VCaP (cell line): ENCODE measurements at regions not wholly inside any gene's neighbourhood (a gene's known extent, or its start where the extent isn't known, plus 50 kb on each side); places are given as distances from the start of the nearest gene placed in this dataset.

Source experiments
- H3K27ac ChIP-seq: fragments of 450-650 bp; 2 replicates; pipeline ENCODE4 v1.5.1; 2017
- CTCF ChIP-seq: fragments of 450-650 bp; conservative IDR thresholded peaks from 2 replicates; pipeline ENCODE4 v1.5.1; 2017; ENCODE audit warnings: mild to moderate bottlenecking, moderate library complexity

GRCh38 chr4:121239951-121240350 lies 75.8 kb upstream of the TNIP3 start:
- TF ChIP-seq CTCF: no peak
- H3K27ac ChIP-seq: no peak overlapping the region

DNA sequence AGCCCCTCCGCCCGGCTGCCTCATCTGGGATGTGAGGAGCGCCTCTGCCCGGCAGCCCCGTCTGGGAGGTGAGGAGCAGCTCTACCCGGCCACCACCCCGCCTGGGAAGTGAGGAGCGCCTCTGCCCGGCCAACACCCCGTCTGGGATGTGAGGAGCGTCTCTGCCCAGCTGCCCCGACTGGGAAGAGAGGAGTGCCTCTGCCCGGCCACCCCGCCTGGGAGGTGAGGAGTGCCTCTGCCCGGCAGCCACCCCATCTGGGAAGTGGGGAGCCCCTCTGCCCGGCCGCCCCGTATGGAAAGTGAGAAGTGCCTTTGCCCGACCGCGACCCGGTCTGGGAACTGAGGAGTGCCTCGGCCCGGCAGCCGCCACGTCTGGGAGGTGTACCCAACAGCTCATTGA lies 74.3 kb upstream of the TNIP3 start:
- no peak for TF ChIP-seq CTCF

GRCh38 chr4:121237069-121237399 lies 72.9 kb upstream of the TNIP3 start:
- TF ChIP-seq CTCF: no peak
- H3K27ac ChIP-seq: no peak overlapping the region

More for the DNA sequence above, 74.3 kb upstream of the TNIP3 start:
- no peak overlapping the region for H3K27ac ChIP-seq

GRCh38 chr4:121236353-121237068 lies 72.4 kb upstream of the TNIP3 start:
- no peak overlapping the region for H3K27ac ChIP-seq
- no peak for TF ChIP-seq CTCF

- H3K27ac ChIP-seq: no peak overlapping the region
- no peak for TF ChIP-seq CTCF
Observed at GRCh38 chr4:121233982-121234381, 69.9 kb upstream of the TNIP3 start.

- no peak for TF ChIP-seq CTCF
- H3K27ac ChIP-seq: no peak overlapping the region
Observed at GRCh38 chr4:121229993-121230392, 65.9 kb upstream of the TNIP3 start.

DNA sequence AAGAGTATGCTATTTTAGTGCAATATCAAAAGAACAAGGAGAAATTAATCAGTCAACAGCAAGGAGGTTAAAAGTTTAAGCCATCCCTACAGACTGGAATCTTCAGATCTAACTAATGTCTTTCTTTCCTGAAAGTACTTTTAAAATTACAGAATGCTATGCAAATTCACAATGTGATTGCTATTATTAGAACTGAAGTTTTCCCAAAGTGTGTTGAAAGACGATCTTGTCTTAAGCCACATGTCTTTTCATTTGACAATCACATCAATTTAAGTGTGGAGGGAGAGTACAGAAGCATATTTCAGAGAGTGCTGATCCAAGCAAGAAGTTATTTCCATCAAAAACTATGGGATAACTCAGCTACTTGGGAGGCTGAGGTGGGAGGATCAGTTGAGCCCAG lies 64.7 kb upstream of the TNIP3 start:
- no peak for TF ChIP-seq CTCF
- H3K27ac ChIP-seq: no peak overlapping the region
